Smooth muscle cell (in vitro differentiated cells): ENCODE measurements at regions not wholly inside any gene's neighbourhood (a gene's known extent, or its start where the extent isn't known, plus 50 kb on each side); places are given as distances from the start of the nearest gene placed in this dataset.

ENCODE experiments used
- DNase-seq: peaks from one replicate; lab custom pipeline; 2025; ENCODE audit not compliant: unreplicated experiment; lab: John Stamatoyannopoulos, UW
- H2AFZ ChIP-seq: fragments of 200-600 bp; sonication (generic); 2 replicates; pipeline ENCODE4 v1.6.0; 2016; ENCODE audit warnings: antibody characterized with exemption, low read depth, mild to moderate bottlenecking
- H3F3A ChIP-seq: fragments of 200-600 bp; sonication (generic); 2 replicates; pipeline ENCODE4 v1.6.0; 2017; ENCODE audit warnings: antibody characterized with exemption, low read depth
- H3K27ac ChIP-seq: fragments of 200-600 bp; sonication (generic); 2 replicates; pipeline ENCODE4 v1.5.1; 2016; ENCODE audit warnings: low read depth, mild to moderate bottlenecking
- H3K27me3 ChIP-seq: fragments of 200-600 bp; sonication (generic); 2 replicates; pipeline ENCODE4 v1.6.1; 2016; ENCODE audit warnings: low read depth, mild to moderate bottlenecking
- H3K36me3 ChIP-seq: fragments of 200-600 bp; sonication (generic); 2 replicates; pipeline ENCODE4 v1.5.1; 2016; ENCODE audit warnings: low read depth
- H3K4me1 ChIP-seq: fragments of 200-600 bp; sonication (generic); 2 replicates; pipeline ENCODE4 v1.5.1; 2016; ENCODE audit warnings: low read depth
- H3K4me2 ChIP-seq: fragments of 200-600 bp; sonication (generic); 2 replicates; pipeline ENCODE4 v1.6.0; 2016; ENCODE audit warnings: mild to moderate bottlenecking
- H3K4me3 ChIP-seq: fragments of 200-600 bp; sonication (generic); 2 replicates; pipeline ENCODE4 v1.5.1; 2016; ENCODE audit warnings: mild to moderate bottlenecking
- H3K79me2 ChIP-seq: fragments of 200-600 bp; sonication (generic); 2 replicates; pipeline ENCODE4 v1.6.0; 2016; ENCODE audit warnings: low read depth, mild to moderate bottlenecking
- H3K9ac ChIP-seq: fragments of 200-600 bp; sonication (generic); 2 replicates; pipeline ENCODE4 v1.6.0; 2016; ENCODE audit warnings: low read depth
- H3K9me3 ChIP-seq: fragments of 200-600 bp; sonication (generic); replicated peaks from 2 replicates; pipeline ENCODE4 v1.5.1; 2016; ENCODE audit warnings: low read depth
- H4K20me1 ChIP-seq: fragments of 200-600 bp; sonication (generic); 2 replicates; pipeline ENCODE4 v1.6.0; 2016; ENCODE audit warnings: low read depth
- WGBS: methylation state at CpG from one replicate; pipeline ENCODE4 v1.1.7; 2016; ENCODE audit warnings: low lambda C conversion rate; 5-methylcytosine and 5-hydroxymethylcytosine counted together
- TF ChIP-seq, protein P1 (sequence below): fragments of 200-600 bp; sonication (generic); IDR thresholded peaks from 2 replicates; pipeline ENCODE4 v1.5.1; 2017; ENCODE audit warnings: borderline replicate concordance, mild to moderate bottlenecking, antibody characterized with exemption; ENCODE audit not compliant: insufficient read depth, poor library complexity, severe bottlenecking

GRCh38 chr1:214991691-214992315 lies 90.7 kb upstream of the KCNK2 start:
- DNase-seq: no peak
- Histone ChIP-seq H4K20me1 (no peaks in the 10 kb centered on the region), H2AFZ (no peak overlapping the region), H3K4me2 (no peak overlapping the region), H3K79me2 (no peaks in the 10 kb centered on the region), H3K27ac (no peak overlapping the region), H3K9me3 (no peaks in the 10 kb centered on the region), H3K27me3 (no peaks in the 10 kb centered on the region), H3F3A (no peaks in the 10 kb centered on the region), H3K4me1 (no peaks in the 10 kb centered on the region), H3K36me3 (no peaks in the 10 kb centered on the region), H3K9ac (no peak overlapping the region), H3K4me3 (no peak overlapping the region)
- TF ChIP-seq, protein P1, sequence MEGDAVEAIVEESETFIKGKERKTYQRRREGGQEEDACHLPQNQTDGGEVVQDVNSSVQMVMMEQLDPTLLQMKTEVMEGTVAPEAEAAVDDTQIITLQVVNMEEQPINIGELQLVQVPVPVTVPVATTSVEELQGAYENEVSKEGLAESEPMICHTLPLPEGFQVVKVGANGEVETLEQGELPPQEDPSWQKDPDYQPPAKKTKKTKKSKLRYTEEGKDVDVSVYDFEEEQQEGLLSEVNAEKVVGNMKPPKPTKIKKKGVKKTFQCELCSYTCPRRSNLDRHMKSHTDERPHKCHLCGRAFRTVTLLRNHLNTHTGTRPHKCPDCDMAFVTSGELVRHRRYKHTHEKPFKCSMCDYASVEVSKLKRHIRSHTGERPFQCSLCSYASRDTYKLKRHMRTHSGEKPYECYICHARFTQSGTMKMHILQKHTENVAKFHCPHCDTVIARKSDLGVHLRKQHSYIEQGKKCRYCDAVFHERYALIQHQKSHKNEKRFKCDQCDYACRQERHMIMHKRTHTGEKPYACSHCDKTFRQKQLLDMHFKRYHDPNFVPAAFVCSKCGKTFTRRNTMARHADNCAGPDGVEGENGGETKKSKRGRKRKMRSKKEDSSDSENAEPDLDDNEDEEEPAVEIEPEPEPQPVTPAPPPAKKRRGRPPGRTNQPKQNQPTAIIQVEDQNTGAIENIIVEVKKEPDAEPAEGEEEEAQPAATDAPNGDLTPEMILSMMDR: no peak
- WGBS: 87% methylated on average over 11 of the region's 11 CpGs

GRCh38 chr1:214993419-214993818 lies 89.1 kb upstream of the KCNK2 start:
- Histone ChIP-seq H3K4me1 (no peaks in the 10 kb centered on the region), H3K4me3 (no peak overlapping the region), H2AFZ (no peak overlapping the region), H3F3A (no peaks in the 10 kb centered on the region), H3K36me3 (no peaks in the 10 kb centered on the region), H4K20me1 (no peaks in the 10 kb centered on the region), H3K9ac (no peak overlapping the region), H3K27ac (no peak overlapping the region), H3K9me3 (no peaks in the 10 kb centered on the region), H3K27me3 (no peaks in the 10 kb centered on the region), H3K4me2 (no peak overlapping the region), H3K79me2 (no peaks in the 10 kb centered on the region)
- TF ChIP-seq, protein P1: no peak
- no peak for DNase-seq

- H3K4me2 ChIP-seq: no peak overlapping the region
- no peaks in the 10 kb centered on the region for H3F3A ChIP-seq
- H4K20me1 ChIP-seq: no peaks in the 10 kb centered on the region
- no peak overlapping the region for H3K9ac ChIP-seq
- H3K27me3 ChIP-seq: no peaks in the 10 kb centered on the region
- no peaks in the 10 kb centered on the region for H3K79me2 ChIP-seq
- DNase-seq: no peak
- 86% methylated on average over 3 of the region's 3 CpGs for WGBS
- no peak overlapping the region for H2AFZ ChIP-seq
- H3K27ac ChIP-seq: no peak overlapping the region
- no peaks in the 10 kb centered on the region for H3K36me3 ChIP-seq
- no peaks in the 10 kb centered on the region for H3K4me1 ChIP-seq
- TF ChIP-seq, protein P1: no peak
- H3K4me3 ChIP-seq: no peak overlapping the region
- H3K9me3 ChIP-seq: no peaks in the 10 kb centered on the region
Measured at GRCh38 chr1:214997685-214998084, 84.9 kb upstream of the KCNK2 start.

DNA sequence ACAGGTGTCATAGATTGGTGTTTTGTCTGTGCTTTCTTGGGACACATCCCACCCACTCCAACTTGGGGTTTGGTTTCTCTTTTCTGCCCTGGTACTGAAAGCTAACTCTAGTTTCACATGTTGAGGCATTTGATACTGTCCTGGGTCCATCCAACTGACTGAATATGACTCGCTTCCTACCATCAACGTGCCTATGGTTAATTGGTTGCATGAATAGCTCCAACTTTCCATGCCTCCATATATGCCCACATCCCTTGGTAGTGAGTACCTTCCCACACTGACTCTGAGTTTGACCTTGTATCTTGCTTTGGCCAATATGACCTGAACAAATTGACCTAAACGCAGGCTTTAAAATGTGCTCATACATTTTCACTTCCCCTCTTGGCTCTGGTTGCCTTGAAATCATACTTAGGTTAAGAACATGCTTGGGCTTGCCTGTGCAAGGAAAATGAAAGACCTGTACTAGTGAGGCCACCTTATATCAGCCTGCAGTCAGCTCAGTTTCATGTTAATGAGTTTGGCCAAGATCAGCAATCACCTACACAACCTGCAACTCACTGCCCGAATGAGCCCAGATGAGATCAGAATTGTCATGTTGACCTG lies 81.0 kb upstream of the KCNK2 start:
- H3K36me3 ChIP-seq: no peaks in the 10 kb centered on the region
- no peaks in the 10 kb centered on the region for H3K79me2 ChIP-seq
- H2AFZ ChIP-seq: no peak overlapping the region
- no peak for DNase-seq
- no peak overlapping the region for H3K9ac ChIP-seq
- H3K4me2 ChIP-seq: no peak overlapping the region
- no peaks in the 10 kb centered on the region for H3K4me1 ChIP-seq
- TF ChIP-seq, protein P1: no peak
- H4K20me1 ChIP-seq: no peaks in the 10 kb centered on the region
- no peaks in the 10 kb centered on the region for H3F3A ChIP-seq
- no peaks in the 10 kb centered on the region for H3K9me3 ChIP-seq
- WGBS: 87% methylated on average over 4 of the region's 4 CpGs
- H3K27me3 ChIP-seq: no peaks in the 10 kb centered on the region
- no peak overlapping the region for H3K4me3 ChIP-seq
- H3K27ac ChIP-seq: no peak overlapping the region
